Muscle of back (tissue), 3 donors: ENCODE measurements at regions not wholly inside any gene's neighbourhood (a gene's known extent, or its start where the extent isn't known, plus 50 kb on each side); places are given as distances from the start of the nearest gene placed in this dataset.

Experiments used
- DNase-seq, 3 donors: peaks; one replicate each; pipeline versions ENCODE4 v3.0.0 to v3.0.0-alpha.2; 2013

DNA sequence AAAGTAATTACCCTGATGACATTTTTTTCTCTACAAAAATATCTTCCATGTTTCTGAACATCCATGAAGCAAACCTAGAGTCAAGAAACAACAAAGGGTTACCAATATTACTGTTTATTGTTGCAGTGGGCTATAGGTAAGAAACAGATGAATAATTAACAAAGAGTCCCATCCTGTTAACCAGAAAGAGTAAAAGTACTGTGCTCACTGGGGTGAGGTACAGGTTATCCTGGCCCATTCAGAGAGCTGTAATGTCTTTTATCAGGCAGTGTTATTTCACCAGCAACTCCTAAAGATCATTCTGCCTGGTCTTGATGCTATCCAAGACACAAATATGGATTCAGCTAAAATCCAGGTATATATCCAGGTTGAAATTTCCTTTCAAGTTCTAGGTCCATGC is 754.9 kb downstream of the SATB2 start:
- no peak for DNase-seq

DNA sequence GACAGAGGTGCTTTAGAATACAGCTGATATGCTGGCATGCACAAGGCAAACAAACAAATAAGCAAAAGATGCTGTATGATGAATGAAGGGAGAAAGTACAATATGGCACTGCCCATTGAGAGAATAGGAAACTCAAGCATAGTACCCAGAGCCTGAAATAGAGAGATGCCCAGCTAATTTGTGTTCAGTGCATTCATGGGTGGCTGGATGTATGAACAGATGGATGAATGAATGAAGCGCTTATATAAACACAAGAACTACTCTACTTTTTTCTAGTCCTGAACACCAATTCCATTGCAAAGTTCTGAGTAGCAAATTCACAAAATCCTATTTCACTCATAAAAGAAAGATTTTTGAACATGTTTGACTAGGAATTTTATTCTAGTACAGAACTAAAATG is 756.3 kb downstream of the SATB2 start:
- DNase-seq, result no peak

DNA sequence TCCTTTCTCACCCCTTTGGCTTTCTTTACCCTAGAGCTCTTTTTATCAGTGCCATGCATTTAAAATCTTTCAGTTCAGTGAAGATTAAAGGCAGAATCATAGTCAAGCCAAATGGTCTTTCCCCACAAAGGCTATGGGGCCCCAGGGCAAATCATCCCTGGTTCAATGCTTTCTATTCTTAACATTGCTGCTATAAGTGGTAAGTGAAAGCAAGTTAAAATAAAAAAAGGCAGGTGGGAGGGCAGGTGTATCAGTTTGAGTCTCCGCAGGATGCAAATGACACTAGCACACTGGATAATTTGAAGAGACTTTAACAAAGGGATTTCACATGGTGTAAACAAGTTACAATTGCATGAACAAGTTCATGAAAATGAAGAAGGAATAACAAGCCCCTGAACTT is 757.4 kb downstream of the SATB2 start:
- no peak for DNase-seq

DNA sequence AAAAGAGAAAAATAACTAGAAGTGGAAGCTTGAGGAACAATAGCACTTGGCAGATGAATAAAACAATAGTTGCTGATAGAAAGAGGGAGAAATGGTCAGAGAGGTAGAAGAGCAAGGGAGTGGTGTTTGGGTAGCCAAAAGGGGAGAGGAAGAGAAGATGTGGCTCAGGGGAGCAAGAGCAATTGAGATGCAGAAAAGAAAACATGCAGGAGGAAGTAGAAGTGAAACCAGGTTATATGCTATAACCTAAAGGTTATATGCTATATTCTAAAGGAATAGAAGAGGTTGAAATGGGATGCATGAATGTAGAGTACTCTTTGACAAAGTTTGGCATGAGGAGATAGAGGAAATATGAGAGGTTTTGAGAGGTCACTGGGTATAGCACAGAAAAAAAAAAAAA is 759.5 kb downstream of the SATB2 start:
- no peak for DNase-seq

DNA sequence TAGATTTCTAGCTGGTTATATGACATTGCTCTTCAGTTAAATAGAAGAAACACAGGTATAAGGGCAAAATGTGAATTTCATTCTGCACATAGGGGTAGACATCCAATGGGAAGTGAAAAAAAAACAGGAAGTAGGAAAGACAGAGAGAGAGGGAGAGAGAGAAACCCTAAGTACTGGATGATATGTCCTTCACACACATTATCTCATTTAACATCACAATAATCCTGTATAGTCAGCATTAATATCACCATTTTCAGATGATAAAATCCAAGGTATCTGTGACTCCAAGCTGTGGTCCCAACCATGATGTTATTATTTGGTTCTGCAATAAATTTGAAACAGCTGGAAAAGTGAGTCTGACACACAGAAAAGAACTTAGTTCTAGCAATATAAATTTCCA is 759.9 kb downstream of the SATB2 start:
- no peak for DNase-seq

DNA sequence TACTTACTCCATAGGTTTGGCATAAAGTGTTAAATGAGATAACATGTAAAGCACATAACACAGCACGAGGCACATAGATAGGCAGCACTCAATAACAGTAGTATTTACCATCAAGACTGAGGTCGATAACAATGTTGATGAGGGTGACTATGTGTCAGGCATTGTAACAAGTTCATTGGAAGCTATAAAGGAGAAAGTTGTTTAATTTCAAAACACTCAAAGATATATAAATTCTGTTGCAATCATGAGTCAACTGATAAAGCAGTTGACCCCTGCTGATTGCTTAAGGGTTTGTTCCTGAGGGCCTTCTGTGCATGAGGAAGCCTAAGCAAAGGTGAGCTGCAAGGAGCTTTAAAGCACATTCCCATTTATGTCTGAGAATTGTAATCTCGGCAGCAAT is 760.5 kb downstream of the SATB2 start:
- DNase-seq, result no peak

DNA sequence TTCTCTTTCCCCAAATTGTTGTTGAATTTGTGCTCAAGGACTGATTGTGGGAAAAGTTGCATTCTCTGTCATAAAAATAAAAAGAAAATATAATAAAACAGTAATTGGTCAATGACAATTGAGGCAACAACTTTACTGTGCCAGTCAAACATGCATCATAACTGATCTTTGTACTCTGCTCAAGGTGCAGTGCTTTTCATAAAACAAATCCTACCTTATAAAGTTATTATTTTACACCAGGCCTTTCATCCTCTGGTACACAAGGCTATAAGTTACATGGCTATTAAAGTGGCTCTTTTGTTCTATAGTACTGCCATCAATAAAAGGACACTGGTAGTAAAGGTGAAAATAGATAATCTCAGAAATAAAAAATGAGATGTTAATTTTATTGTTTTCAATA is 761.9 kb downstream of the SATB2 start:
- DNase-seq, result no peak

DNA sequence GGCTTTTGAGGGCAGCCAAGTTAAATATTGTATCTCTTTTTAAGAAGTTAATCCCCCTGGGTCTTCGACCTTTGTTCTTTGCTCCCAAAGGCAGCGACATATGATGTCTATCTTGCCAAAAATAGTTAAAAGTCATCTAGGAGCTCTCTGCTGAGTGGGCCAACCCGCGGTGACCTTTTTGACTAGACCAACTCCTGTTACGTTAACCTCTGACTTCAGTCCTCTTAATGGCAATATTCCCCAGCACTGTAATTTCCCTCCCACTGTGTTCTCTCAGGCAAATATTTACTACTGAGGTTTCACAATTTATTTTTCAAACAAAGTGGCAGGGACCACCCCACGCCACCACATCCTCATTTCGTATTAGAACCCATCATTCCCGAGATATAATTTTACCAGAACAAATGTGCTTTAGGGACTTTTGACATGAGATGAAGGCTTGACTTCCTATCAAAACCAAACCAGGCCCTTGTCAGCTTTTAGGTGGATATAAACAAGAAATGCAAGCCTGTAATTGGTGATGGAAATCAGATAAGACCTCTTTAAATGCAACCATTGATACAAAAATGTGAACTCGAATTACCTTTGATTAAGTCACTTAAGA is 764.7 kb downstream of the SATB2 start:
- no peak for DNase-seq

DNA sequence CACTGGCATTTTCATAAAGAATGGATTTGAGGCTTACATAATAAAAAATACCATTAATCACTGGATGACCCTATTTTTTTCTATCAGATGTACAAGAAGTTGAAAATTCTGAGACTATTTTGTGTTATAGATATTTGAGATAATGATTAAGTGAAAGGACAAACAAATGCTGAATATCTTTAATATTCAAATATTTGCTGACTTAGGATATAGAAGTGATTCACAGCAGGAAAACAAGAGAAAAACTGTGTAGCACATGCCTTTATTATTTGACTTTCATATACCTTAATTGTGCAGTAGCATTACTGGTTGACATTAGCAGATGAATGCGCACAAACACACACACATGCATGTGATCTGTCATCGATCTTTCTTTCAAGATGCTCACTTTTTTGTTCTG is 766.5 kb downstream of the SATB2 start:
- no peak for DNase-seq

DNA sequence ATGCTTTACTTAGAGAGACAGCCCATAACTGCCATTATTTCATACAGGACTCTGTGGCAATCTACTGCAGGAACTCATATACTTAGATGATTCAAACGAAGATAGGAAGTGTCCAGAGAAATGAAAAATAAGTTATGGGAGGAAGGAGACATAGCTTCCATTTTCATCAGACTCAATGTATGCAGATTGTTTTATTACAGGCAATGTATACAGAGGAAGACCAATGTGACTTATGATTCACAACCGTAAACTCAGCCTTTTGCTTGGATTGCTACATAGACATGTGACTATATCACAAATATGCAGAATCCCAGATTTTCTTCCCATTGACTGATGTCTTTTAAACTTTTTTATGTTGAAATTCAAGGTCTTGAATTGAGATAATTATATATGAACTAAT is 793.4 kb downstream of the SATB2 start:
- DNase-seq, result no peak

DNA sequence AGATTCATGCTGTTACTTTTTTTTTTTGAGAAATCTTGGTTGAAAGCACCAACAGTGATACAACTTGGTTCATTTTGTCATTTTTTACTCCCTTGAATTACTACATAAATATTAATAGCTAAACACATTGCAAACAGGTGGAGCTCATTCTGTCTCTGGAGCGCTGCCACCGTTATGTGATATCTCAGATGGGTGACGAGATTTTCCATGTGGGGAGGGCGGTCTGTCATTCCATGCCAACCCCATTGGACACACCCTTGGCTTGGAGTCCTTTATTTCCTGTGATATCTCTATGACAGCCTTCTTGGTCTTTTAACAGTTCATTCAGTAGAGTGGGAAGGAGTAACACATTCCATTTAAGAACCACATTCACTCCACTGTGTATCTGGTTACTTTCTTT is 794.8 kb downstream of the SATB2 start:
- DNase-seq, result peak; percentile 62 to 79 (median 66)

DNA sequence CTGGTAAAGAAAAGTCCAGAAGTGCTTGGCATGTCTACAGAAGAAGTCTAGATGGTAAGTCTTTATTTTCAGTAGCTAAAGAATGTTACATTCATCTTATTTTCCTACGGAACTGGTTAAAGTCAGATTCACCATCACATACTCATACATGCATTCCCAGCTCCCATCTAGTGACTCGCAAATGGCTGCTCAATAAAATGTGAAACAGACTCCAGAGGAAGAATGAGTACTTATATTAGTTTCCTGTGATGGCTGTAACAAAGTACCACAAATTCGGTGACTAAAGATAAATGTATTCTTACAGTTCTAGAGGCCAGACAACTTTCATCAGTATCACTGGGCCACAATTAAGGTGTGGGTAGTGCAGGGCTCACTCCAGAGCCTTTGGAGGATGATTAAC is 797.2 kb downstream of the SATB2 start:
- no peak for DNase-seq

DNA sequence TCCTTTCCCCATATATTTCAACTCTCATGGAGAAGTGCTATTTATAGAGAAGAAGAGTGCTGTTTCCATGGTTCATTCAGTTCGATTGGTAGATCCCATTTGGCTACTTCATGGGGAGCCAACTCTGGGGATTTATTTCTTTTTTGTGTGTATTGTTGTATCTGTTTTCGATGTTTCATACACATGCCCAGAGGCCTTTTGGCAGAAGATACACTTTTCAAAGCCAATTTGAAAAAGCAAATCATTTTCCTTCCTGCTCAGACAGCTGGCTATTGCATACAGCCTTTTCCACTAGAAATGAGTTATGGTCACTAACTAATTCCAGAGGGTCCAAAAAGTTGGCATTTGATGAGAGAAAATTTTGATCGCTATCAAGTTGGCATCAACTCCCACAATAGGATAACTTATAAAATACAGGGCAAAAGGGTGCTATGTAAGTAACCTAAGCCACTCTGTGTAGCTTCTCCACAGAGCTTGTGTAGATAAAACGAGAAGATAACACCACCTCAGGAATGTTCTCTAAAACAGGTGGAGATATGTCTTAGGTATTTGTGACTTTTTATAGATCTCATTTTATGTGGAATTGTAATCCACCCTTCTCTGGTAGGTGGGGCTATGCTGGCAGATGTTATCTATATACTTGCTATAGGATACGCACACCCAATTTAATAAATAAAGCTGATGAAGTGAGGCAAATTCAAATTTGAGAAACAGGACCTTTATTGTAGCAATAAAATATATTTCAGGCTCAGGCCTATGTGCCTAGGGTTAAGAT is 798.5 kb downstream of the SATB2 start:
- peak in 2 of 3 donors; percentile 32 to 72 for DNase-seq

DNA sequence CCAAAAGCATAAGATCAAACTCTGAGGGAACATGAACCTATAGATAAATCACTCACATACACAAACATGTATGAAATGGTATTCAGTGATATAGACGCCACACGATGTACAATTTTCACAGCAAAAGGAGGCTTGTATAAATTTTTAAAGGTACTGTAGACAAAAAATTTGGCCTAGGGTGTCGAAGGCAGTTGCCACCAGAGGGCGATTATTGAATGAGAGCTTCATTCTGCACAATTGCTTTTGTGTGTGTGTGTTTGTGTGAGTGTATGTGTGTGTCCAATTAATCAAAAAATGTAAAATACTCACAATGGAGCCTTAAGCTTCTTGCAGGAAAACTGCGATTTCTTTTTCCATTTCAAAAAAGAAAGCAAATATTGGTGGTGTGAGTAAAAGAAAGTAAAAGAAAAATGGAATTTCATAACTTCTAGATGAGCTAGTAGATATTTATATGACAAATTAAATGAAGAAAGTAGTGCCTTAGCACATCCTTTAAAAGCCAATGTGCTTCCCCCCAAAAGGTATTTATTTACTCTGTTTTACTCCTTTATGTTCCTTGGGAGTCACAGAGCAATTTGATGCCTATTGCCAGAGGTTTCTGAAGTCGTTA is 800.1 kb downstream of the SATB2 start:
- peak in 1 of 3 donors; percentile 13 for DNase-seq

DNA sequence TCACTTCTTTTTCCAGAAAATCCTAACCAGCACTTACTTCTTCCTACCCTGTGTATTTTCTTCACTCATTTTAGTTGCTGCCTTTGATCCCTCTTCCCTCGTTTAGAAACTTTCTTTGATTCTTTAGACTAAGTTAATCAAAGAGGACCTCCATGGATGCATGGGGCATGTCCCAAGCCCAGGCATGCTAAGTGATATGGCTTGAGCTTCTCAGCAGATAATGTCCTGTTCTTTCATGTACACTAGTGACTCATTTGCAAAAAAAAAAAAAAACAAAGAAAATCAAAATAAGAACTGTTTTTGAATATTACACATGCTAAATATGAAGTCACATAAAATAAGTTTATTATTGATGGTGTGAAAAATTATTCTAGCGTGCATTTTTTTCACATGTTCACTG is 800.9 kb downstream of the SATB2 start:
- DNase-seq, result no peak

DNA sequence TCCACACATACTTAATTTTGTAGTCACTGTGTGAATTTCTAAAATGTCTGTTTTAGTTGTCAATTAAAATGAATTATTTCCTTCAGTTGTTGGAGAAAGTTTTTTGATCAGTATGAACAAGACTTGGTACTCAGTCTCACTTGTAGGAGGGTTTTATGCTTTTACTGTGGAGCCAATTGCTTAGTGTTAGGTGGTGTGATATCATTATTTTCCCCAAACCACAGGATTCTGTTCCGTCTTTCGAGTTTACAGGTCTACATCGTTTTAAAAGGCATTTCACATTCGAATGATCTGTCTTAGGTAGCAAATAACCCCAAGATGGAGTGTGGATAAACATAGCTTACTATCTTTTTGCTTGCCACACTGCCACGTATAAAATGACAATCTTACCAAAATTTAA is 803.1 kb downstream of the SATB2 start:
- DNase-seq, result no peak

DNA sequence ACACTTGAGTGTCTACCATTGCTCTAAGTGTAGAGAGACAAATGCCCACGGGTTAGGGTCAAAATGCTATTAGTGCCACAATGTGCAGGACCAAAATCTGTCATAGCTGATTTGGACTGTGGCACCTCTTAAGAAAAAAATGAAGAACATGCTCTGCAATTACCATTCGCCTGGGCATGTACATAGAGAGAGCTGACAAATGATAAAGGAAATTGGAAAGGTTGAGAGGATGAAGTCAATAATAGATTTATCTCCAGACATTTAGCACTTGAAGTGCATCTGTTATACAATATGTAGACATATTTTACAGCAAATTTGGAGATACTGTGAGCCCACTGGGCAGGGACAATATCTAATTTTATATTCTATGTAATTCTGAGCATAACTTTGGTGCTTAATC is 804.4 kb downstream of the SATB2 start:
- DNase-seq, result no peak

DNA sequence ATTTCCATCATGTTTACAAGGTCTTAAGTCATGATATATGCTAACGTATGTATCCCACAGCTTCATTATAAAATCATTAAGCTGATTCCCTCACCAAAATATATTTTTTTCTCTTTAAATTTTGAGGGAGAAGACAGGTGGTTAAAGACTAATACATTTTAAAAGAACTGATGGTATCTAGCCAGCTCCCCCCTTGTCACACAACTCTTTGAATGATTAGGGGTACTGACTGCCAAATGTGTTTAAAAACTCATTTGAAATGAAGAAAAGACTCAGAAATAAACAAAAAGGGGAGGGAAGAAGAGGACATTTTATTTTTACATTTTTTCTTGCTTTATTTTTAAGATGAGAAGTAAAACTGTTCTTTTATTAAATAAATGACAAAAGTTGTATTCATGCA is 805.3 kb downstream of the SATB2 start:
- DNase-seq, result no peak

DNA sequence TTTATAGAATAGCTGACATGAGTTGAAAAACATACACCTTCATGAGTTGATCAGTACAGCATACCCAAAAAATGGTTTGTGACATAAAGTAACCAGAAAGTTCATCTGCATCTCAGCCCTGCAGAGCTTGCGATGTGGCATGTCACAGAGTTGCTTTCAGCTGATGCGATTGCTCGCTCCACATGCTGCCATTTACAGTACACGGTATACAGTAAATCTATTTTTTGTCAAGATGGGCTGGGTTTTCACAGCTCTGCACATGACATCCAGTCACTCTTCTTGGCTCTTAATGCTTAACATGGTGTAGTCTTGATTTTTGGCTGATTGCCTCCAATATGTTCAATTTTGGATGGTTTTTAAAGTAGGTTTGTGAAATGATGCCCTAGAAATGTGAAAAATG is 811.9 kb downstream of the SATB2 start:
- DNase-seq, result no peak

DNA sequence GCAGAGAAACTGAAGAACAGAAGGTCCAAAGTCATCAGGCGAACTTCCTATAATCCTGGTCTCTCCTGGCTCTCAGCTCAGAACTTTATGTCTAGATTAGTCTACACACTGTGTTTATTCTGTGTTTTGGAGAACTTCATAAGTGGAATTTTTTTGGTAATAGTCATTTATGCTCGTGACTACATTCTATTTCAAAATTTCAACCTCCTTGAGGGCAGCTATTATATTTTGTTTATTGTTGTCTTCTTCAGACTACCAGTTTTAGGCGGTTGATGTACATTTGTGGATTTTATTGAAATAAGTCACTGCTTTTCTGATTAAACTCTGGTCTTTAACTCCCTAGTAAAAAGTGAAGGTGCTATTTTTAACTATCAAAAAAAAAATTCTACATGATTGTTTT is 816.6 kb downstream of the SATB2 start:
- DNase-seq, result no peak

DNA sequence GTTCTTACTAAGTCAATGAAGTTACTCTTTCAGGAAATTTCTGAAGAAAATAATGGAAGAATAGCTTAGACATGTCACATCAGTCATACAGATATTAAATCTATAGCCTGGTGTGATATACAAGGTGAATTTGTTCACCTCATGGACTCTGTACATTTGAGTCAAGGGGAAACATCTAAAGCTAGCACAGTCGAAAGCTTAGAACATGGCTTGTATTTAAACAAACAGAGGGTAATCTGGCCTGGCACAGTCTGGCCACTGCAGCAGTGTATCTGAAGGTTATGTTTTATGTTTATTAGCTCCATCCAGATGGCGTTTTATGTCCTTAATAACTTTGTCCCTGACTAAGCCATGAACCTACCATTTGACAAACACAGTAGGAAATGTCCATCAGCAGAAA is 817.3 kb downstream of the SATB2 start:
- DNase-seq, result no peak

DNA sequence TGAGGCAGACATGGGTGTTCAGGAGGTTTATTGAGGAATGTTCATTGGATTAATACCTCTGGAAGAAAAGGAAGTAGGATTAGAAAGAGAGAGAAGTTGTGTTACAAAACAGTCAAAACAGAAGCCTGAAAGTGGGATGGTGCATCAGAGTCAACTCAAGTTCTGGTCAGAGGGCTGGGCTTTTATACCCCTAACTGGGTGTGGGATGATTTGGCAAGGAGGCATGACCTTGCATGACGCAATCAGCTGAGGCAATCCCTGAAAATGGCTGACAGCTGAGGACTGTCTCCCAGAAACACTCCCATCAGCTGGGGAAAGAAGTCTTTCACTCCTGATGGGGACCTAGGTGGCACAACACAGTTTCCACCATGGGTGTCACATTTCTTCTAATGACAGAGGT is 818.2 kb downstream of the SATB2 start:
- no peak for DNase-seq

DNA sequence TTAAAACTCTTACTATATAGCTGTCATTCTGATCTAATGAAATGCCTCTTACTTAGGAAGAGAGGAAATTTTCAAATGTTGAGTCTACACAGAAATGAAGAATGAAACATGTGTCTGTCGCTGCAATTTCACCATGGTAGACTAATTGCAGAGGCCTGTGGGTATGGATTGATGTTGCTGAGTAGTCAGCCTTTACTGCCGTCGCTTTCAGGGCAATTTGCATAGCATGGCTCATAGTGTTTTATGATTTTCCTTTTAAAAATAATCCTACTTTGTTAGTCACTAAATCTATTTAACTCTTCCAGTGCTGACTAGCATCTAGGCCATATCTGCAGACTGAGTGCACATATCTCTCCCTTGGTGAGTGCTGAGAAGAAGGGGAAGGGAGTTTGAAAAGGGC is 819.2 kb downstream of the SATB2 start:
- DNase-seq, result no peak

DNA sequence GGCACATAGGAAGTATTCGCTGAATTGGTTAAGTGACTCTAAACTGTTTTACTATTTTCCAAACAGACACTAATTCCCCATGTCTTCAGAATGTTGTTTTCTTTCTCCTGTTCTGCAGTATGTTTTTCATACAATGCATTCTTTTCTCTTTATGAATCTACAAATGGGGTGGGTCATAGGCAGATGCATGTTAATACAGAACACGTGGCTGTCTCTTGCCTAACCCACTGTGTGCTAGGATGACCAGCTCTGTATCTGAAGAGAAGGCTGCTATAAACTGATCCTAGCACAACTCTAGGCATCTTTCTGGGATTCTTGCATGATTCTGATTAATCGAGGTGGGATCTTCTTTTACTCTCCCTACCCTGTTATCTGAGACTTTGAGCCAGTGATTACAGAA is 826.0 kb downstream of the PLCL1 start:
- DNase-seq, result no peak
